Heart right ventricle (tissue), 16 donors: ENCODE measurements at regions not wholly inside any gene's neighbourhood (a gene's known extent, or its start where the extent isn't known, plus 50 kb on each side); places are given as distances from the start of the nearest gene placed in this dataset.
A peak's percentile ranks its signal among the peaks of the same experiment; 100 is the strongest.

ENCODE experiments used
- ATAC-seq, 8 donors: fragments of 200-7000 bp; cut with Tn5 transposase; one replicate each; pipeline ENCODE4 v1.9.1; 2020; ENCODE audit warnings: mild to moderate bottlenecking in 8 of 8, moderate library complexity in 8 of 8, moderate number of reproducible peaks in 1 of 8
- DNase-seq, 2 donors: peaks; one replicate each; pipeline ENCODE4 v3.0.0-alpha.2; 2020
- H3K27ac ChIP-seq, 10 donors: fragments of 200-600 bp; sonication (generic) in 2 of 10; one replicate each; pipeline versions ENCODE4 v1.5.0 to v1.8.0; 2020 to 2022; ENCODE audit warnings: mild to moderate bottlenecking in 3 of 10
- H3K27me3 ChIP-seq, 7 donors: fragments of 200-600 bp; one replicate each; pipeline ENCODE4 v1.8.0; 2021 to 2022; ENCODE audit warnings: mild to moderate bottlenecking in 2 of 7
- H3K36me3 ChIP-seq, 9 donors: fragments of 200-600 bp; sonication (generic) in 1 of 9; one replicate each; pipeline versions ENCODE4 v1.5.0 to v1.8.0; 2020 to 2022; ENCODE audit warnings: mild to moderate bottlenecking in 2 of 9
- H3K4me1 ChIP-seq, 9 donors: fragments of 200-600 bp; sonication (generic) in 1 of 9; one replicate each; pipeline versions ENCODE4 v1.5.0 to v1.8.0; 2020 to 2022; ENCODE audit warnings: mild to moderate bottlenecking in 4 of 9
- H3K4me3 ChIP-seq, 10 donors: fragments of 200-600 bp; sonication (generic) in 2 of 10; one replicate each; pipeline versions ENCODE4 v1.5.0 to v1.8.0; 2020 to 2022; ENCODE audit warnings: mild to moderate bottlenecking in 7 of 10, moderate library complexity in 2 of 10
- H3K9me3 ChIP-seq, 11 donors: fragments of 200-600 bp in 10 of 11; sonication (generic) in 2 of 11; one replicate each; pipeline versions ENCODE4 v1.5.0 to v1.8.0; 2013 to 2022; ENCODE audit warnings: mild to moderate bottlenecking in 2 of 11, control low read depth in 1 of 11, moderate library complexity in 1 of 11
- WGBS, 2 donors: extraction: QIAGEN DNeasy Blood & Tissue Kit; methylation state at CpG; one replicate each; pipeline ENCODE4 v1.1.7; 2013; ENCODE audit warnings: inconsistent platforms in 1 of 2; 5-methylcytosine and 5-hydroxymethylcytosine counted together
- intact Hi-C, 10 donors: fragments of 100-400 bp; cut with DNase I; formaldehyde crosslinking; loops; one replicate each; pipeline versions ENCODE4 v1.11.1 to v1.14.2; 2022
- TF ChIP-seq, protein P1 (sequence below), 9 donors: fragments of 200-600 bp; sonication (generic) in 2 of 9; IDR thresholded peaks; one replicate each; pipeline versions ENCODE4 v1.5.0 to v1.8.0; 2021 to 2022; ENCODE audit warnings: antibody characterized with exemption in 9 of 9, mild to moderate bottlenecking in 5 of 9, moderate library complexity in 1 of 9
- donor health status: Arrhythmogenic right ventricular cardiomyopathy.
- donor health status: ischemic (EF 13 %, LVEDD 7.1; RV severe dilation, severe dysfunction).
- donor health status: healthy with polysubstance abuse.
- donor health status: DM: no; HTN: yes; CAD: no.
- donor health status: DM: no; HTN: no; CAD: no.
- donor health status: ischemic (EF 25% LVEDD 6.9; RV normal size, moderate dysfunction).
- donor health status: ischemic (EF 25% LVEDD 5.7; RV mildly dilated, moderate dysfunction).
- donor health status: healthy.
- donor health status: DM: yes; HTN: yes; CAD: no.
- donor health status: Ischemic cardiomyopathy.
- donor health status: ischemic (EF 35%, LVEDD 5.7; RV mildly dilated, moderate dysfunction).
- donor health status: nonischemic (EF 11% LVEDD 7.7; RV severe dilation, severe dysfunction).
- donor health status: DM: yes; HTN: yes; CAD: no.
- donor health status: PGD.
- donor health status: ischemic (EF 29% LVEDD 5.4; RV normal size, mild dysfunction).
- donor health status: nonischemic (EF 23%, LVEDD 6.1; RV moderate dilation, normal function).

DNA sequence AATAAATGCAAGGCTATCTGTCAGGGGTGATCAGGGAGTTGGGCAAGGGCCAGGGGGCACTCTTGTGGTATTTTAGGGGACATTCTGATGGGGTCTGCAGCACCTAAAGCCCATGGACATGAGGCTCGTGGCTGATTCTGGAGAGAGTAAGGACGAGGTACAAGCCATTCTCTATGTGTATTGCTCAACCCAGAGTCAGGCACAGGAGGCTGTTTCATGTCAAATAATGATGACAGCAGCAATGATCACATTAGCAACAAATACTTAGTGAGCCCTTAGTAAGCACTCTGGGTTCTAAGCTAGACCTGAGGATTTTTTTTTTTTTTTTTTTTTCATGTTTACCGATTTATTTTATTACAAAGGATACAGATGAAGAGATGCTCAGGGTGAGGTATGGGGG is 83.5 kb upstream of the THY1 start:
- no peak for DNase-seq
- ATAC-seq = peak in 5 of 8 donors; percentile 15 to 56 (median 52)
- Histone ChIP-seq H3K4me3 (no peak overlapping the region), H3K27me3 (peaks cover 0 to 18% (median 7%) of the 10 kb centered on the region in 7 donors), H3K9me3 (no peaks in the 10 kb centered on the region), H3K36me3 (no peaks in the 10 kb centered on the region), H3K4me1 (peaks cover 0 to 13% (median 0%) of the 10 kb centered on the region in 9 donors), H3K27ac (no peak overlapping the region)
- WGBS, 2 donors = 33 to 59% methylated on average over 3 of the region's 3 CpGs
- TF ChIP-seq, protein P1, sequence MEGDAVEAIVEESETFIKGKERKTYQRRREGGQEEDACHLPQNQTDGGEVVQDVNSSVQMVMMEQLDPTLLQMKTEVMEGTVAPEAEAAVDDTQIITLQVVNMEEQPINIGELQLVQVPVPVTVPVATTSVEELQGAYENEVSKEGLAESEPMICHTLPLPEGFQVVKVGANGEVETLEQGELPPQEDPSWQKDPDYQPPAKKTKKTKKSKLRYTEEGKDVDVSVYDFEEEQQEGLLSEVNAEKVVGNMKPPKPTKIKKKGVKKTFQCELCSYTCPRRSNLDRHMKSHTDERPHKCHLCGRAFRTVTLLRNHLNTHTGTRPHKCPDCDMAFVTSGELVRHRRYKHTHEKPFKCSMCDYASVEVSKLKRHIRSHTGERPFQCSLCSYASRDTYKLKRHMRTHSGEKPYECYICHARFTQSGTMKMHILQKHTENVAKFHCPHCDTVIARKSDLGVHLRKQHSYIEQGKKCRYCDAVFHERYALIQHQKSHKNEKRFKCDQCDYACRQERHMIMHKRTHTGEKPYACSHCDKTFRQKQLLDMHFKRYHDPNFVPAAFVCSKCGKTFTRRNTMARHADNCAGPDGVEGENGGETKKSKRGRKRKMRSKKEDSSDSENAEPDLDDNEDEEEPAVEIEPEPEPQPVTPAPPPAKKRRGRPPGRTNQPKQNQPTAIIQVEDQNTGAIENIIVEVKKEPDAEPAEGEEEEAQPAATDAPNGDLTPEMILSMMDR (IDR thresholded peaks at IDR 0.05) = no peak
- intact Hi-C loops = no loop called here

DNA sequence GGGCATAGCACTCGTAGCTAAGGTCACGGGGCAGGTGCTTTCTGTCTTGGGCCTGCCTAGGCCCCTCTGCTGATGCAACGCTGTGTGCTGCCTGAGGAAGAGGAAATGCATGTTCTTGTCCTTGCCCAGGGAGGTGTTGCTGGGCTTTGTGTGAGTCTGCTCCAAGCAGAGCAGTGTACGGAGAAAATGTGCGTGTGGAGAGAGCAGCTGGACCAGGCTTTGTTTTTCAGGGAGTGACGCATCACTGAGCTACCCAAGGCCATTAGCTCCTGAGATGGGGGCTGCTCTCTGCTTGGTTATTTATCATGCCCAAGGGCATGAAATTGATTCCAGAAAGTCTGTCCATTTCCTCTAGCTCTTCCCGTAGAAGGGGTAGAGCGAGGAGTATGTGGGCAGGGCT is 82.9 kb upstream of the THY1 start:
- intact Hi-C loops = no loop called here
- Histone ChIP-seq H3K4me3 (no peak overlapping the region), H3K9me3 (no peaks in the 10 kb centered on the region), H3K27me3 (peaks cover 0 to 19% (median 9%) of the 10 kb centered on the region in 7 donors), H3K27ac (no peak overlapping the region), H3K4me1 (peaks cover 0 to 13% (median 0%) of the 10 kb centered on the region in 9 donors), H3K36me3 (no peaks in the 10 kb centered on the region)
- DNase-seq (no peak), ATAC-seq (no peak)
- TF ChIP-seq, protein P1 (IDR thresholded peaks at IDR 0.05) = no peak
- WGBS, 2 donors = 82 to 84% methylated on average over 8 of the region's 8 CpGs

DNA sequence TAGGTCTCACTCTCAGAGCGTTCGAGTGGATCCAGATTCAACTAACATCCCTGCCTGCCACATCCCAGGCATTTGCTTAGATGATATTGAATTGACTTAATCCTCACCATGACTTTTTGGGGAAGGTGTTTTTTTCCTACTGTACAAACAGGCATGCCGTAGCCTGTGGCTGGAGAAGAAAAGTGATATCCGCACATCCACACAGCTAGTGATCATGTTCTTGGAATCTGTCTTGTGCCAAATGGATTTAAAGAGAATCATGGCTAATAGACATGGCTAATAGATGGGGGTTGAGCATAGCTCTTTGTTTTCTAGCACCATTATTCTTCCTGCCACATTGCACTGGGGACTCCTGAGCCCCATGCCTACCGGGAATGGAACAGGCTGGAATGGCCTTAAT is 82.1 kb upstream of the THY1 start:
- H3K27me3 ChIP-seq = peaks cover 0 to 19% (median 12%) of the 10 kb centered on the region in 7 donors
- ATAC-seq = no peak
- 82 to 90% methylated on average over 5 of the region's 5 CpGs for WGBS, 2 donors
- no peaks in the 10 kb centered on the region for H3K36me3 ChIP-seq
- intact Hi-C loops = no loop called here
- no peak for DNase-seq
- H3K4me3 ChIP-seq = no peak overlapping the region
- no peaks in the 10 kb centered on the region for H3K9me3 ChIP-seq
- H3K4me1 ChIP-seq = peaks cover 0 to 7% (median 0%) of the 10 kb centered on the region in 9 donors
- H3K27ac ChIP-seq = no peak overlapping the region
- TF ChIP-seq, protein P1 (IDR thresholded peaks at IDR 0.05) = no peak

DNA sequence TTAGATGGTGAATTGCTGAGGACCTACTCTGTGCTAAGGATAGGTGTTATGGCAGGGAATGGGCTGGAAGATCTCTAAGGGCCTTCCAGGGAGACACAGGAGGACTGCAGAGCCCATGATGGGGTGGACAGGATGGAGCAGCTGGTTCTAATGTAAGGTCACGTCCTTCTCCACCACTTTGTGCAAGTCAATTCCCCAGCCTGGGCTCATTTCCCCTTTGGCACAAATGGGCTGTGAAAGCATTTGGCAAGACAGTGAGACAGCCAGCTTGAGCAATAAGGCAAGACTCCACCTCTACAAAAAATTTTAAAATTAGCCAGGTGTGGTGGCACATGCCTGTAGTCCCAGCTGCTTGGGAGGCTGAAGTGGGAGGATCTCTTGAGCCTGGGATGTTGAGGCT is 81.4 kb upstream of the THY1 start:
- no peak overlapping the region for H3K4me3 ChIP-seq
- TF ChIP-seq, protein P1 (IDR thresholded peaks at IDR 0.05) = no peak
- intact Hi-C loops = no loop called here
- no peak overlapping the region for H3K27ac ChIP-seq
- H3K27me3 ChIP-seq = peaks cover 0 to 26% (median 12%) of the 10 kb centered on the region in 7 donors
- DNase-seq (no peak), ATAC-seq (no peak)
- no peaks in the 10 kb centered on the region for H3K9me3 ChIP-seq
- no peaks in the 10 kb centered on the region for H3K36me3 ChIP-seq
- 55 to 69% methylated on average over 1 of the region's 1 CpG for WGBS, 2 donors
- H3K4me1 ChIP-seq = peaks cover 0 to under 1% (median 0%) of the 10 kb centered on the region in 9 donors
